ENCODE measurements at regions not wholly inside any gene's neighbourhood (a gene's known extent, or its start where the extent isn't known, plus 50 kb on each side); places are given as distances from the start of the nearest gene placed in this dataset.

- H3K4me3 Mint-ChIP-seq (ENCODE audit: unreplicated experiment), result no peak overlapping the region
These were observed 657.2 kb upstream of the FSHR start for GRCh38 chr2:49811502-49811901.

DNA sequence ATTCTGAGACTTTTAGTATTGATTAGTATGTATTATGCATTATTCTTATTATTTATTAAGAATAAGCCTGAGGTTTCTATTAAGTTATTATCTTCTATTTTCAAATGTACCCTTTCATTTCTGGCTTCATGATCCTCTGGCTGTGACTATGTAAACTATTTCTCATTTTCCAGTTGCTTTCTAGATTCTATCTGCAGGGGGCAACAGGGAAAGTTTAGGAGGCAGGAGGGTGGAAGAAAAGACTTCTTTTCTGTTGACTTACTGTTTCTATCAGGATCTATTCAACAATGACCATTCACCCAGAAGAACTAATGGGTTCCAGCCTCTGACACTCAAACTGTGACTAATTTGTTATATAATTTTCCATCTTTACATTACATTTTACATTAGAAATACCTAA lies 653.4 kb upstream of the FSHR start:
- no peaks in the 10 kb centered on the region for H3K36me3 Mint-ChIP-seq (ENCODE audit: insufficient read depth, unreplicated experiment)
- no peak overlapping the region for H3K4me3 Mint-ChIP-seq (ENCODE audit: unreplicated experiment)
- DNase-seq (ENCODE audit: unreplicated experiment), result no peak
- H3K27ac Mint-ChIP-seq (ENCODE audit: low read depth, unreplicated experiment), result no peak overlapping the region
- ChIA-PET POLR2A (no interaction called here), CTCF (no interaction called here)
- H3K27me3 Mint-ChIP-seq (ENCODE audit: insufficient read depth, unreplicated experiment), result no peaks in the 10 kb centered on the region
- TF ChIP-seq, protein P1, sequence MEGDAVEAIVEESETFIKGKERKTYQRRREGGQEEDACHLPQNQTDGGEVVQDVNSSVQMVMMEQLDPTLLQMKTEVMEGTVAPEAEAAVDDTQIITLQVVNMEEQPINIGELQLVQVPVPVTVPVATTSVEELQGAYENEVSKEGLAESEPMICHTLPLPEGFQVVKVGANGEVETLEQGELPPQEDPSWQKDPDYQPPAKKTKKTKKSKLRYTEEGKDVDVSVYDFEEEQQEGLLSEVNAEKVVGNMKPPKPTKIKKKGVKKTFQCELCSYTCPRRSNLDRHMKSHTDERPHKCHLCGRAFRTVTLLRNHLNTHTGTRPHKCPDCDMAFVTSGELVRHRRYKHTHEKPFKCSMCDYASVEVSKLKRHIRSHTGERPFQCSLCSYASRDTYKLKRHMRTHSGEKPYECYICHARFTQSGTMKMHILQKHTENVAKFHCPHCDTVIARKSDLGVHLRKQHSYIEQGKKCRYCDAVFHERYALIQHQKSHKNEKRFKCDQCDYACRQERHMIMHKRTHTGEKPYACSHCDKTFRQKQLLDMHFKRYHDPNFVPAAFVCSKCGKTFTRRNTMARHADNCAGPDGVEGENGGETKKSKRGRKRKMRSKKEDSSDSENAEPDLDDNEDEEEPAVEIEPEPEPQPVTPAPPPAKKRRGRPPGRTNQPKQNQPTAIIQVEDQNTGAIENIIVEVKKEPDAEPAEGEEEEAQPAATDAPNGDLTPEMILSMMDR (IDR thresholded peaks at IDR 0.05; ENCODE audit: unreplicated experiment), result no peak
- intact Hi-C loops (cut with micrococcal nuclease), result no loop called here
- no TSS peak for BruUV-seq (replicated peaks)
- H3K9me3 Mint-ChIP-seq (ENCODE audit: unreplicated experiment), result no peaks in the 10 kb centered on the region
- no peaks in the 10 kb centered on the region for H3K4me1 Mint-ChIP-seq (ENCODE audit: insufficient read depth, unreplicated experiment)

More at GRCh38 chr2:49811502-49811901, 657.2 kb upstream of the FSHR start:
- CTCF ChIA-PET, result no interaction called here
- H3K4me1 Mint-ChIP-seq (ENCODE audit: insufficient read depth, unreplicated experiment), result no peaks in the 10 kb centered on the region
- intact Hi-C loops (cut with micrococcal nuclease), result no loop called here
- TF ChIP-seq, protein P1 (IDR thresholded peaks at IDR 0.05; ENCODE audit: unreplicated experiment), result no peak
- no peaks in the 10 kb centered on the region for H3K9me3 Mint-ChIP-seq (ENCODE audit: unreplicated experiment)
- BruUV-seq (replicated peaks), result no TSS peak
- no peaks in the 10 kb centered on the region for H3K36me3 Mint-ChIP-seq (ENCODE audit: insufficient read depth, unreplicated experiment)
- no peaks in the 10 kb centered on the region for H3K27me3 Mint-ChIP-seq (ENCODE audit: insufficient read depth, unreplicated experiment)
- H3K27ac Mint-ChIP-seq (ENCODE audit: low read depth, unreplicated experiment), result no peak overlapping the region
- POLR2A ChIA-PET, result no interaction called here
- no peak for DNase-seq (ENCODE audit: unreplicated experiment)

- ChIA-PET CTCF (interaction anchor here (0.5 to 1.0 kb wide), 3 partner anchors 11 to 122 kb away, joined by 3 to 5 read pairs (median 5); no protein-coding TSS in a partner anchor), POLR2A (no interaction called here)
- Mint-ChIP-seq H3K4me1 (ENCODE audit: insufficient read depth, unreplicated experiment) (no peaks in the 10 kb centered on the region), H3K27ac (ENCODE audit: low read depth, unreplicated experiment) (no peak overlapping the region), H3K27me3 (ENCODE audit: insufficient read depth, unreplicated experiment) (no peaks in the 10 kb centered on the region), H3K36me3 (ENCODE audit: insufficient read depth, unreplicated experiment) (no peaks in the 10 kb centered on the region), H3K4me3 (ENCODE audit: unreplicated experiment) (no peak overlapping the region), H3K9me3 (ENCODE audit: unreplicated experiment) (peaks cover 7% of the 10 kb centered on the region)
- no TSS peak for BruUV-seq (replicated peaks)
- TF ChIP-seq, protein P1 (IDR thresholded peaks at IDR 0.05; ENCODE audit: unreplicated experiment), result no peak
- no peak for DNase-seq (ENCODE audit: unreplicated experiment)
- intact Hi-C loops (cut with micrococcal nuclease), result no loop called here
These were observed 649.8 kb upstream of the FSHR start for GRCh38 chr2:49804111-49804510.

DNA sequence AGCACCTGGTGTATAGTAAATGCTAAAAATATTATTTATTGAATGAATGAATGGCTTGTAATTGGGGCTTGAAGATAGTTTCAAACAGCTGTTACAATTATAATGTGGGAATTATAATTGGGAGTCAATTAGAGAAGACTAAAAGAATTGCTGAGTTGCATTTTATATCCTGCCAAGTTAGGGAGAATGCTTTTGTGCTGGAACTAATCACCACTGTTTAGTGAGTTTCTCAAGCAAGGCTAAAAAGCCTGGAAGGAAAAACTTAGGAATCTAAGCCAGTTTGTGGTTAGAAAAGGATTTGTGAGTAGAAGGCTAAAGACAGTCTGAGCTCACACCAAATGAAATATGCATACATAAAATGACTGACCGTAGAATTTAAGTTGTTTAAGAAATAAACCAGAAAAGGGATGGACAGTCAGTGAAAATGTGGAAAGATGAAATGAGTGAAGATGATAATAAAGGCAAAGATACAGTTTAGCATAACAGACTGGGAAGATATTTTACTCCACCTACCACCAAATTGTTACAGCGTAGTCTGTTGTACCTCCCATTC lies 647.7 kb upstream of the FSHR start:
- Mint-ChIP-seq H3K4me1 (ENCODE audit: insufficient read depth, unreplicated experiment) (no peaks in the 10 kb centered on the region), H3K27me3 (ENCODE audit: insufficient read depth, unreplicated experiment) (peaks cover 12% of the 10 kb centered on the region), H3K4me3 (ENCODE audit: unreplicated experiment) (no peak overlapping the region), H3K9me3 (ENCODE audit: unreplicated experiment) (peaks cover 17% of the 10 kb centered on the region), H3K27ac (ENCODE audit: low read depth, unreplicated experiment) (no peak overlapping the region), H3K36me3 (ENCODE audit: insufficient read depth, unreplicated experiment) (no peaks in the 10 kb centered on the region)
- intact Hi-C loops (cut with micrococcal nuclease), result no loop called here
- CTCF ChIA-PET, result interaction anchor here (0.6 kb wide), 1 partner anchor 18 kb away, joined by 3 read pairs; no protein-coding TSS in a partner anchor
- POLR2A ChIA-PET, result interaction anchor here (0.5 kb wide), 1 partner anchor 22 kb away, joined by 3 read pairs; no protein-coding TSS in a partner anchor
- TF ChIP-seq, protein P1 (IDR thresholded peaks at IDR 0.05; ENCODE audit: unreplicated experiment), result no peak
- no peak for DNase-seq (ENCODE audit: unreplicated experiment)
- BruUV-seq (replicated peaks), result no TSS peak
